ENCODE measurements at regions not wholly inside any gene's neighbourhood (a gene's known extent, or its start where the extent isn't known, plus 50 kb on each side); places are given as distances from the start of the nearest gene placed in this dataset.

DNA sequence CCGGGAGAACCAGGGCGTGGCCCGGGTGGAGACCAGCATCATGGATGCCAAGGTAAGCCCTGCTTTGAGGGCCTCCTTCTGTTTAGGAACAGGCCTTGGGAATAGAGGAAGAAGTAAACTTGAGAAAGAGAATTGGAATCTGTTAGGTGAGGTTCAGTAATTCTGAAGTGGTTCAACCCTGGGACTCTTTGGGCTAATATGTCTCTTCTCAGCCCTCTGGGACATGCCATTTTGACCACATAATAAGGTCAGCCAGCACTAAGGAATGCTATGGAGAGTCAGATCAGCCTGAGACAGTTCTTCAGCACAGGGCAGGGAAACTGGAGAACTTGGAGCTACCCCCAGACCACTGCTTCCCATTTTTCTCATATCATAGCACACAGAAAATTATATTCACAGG, 63.3 kb upstream of the PRPS1 start:
- no peak for DNase-seq (ENCODE audit: low spot score)
- TF ChIP-seq, protein P1, sequence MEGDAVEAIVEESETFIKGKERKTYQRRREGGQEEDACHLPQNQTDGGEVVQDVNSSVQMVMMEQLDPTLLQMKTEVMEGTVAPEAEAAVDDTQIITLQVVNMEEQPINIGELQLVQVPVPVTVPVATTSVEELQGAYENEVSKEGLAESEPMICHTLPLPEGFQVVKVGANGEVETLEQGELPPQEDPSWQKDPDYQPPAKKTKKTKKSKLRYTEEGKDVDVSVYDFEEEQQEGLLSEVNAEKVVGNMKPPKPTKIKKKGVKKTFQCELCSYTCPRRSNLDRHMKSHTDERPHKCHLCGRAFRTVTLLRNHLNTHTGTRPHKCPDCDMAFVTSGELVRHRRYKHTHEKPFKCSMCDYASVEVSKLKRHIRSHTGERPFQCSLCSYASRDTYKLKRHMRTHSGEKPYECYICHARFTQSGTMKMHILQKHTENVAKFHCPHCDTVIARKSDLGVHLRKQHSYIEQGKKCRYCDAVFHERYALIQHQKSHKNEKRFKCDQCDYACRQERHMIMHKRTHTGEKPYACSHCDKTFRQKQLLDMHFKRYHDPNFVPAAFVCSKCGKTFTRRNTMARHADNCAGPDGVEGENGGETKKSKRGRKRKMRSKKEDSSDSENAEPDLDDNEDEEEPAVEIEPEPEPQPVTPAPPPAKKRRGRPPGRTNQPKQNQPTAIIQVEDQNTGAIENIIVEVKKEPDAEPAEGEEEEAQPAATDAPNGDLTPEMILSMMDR (IDR thresholded peaks at IDR 0.05; ENCODE audit: extremely low read depth, missing control alignments), result no peak

DNA sequence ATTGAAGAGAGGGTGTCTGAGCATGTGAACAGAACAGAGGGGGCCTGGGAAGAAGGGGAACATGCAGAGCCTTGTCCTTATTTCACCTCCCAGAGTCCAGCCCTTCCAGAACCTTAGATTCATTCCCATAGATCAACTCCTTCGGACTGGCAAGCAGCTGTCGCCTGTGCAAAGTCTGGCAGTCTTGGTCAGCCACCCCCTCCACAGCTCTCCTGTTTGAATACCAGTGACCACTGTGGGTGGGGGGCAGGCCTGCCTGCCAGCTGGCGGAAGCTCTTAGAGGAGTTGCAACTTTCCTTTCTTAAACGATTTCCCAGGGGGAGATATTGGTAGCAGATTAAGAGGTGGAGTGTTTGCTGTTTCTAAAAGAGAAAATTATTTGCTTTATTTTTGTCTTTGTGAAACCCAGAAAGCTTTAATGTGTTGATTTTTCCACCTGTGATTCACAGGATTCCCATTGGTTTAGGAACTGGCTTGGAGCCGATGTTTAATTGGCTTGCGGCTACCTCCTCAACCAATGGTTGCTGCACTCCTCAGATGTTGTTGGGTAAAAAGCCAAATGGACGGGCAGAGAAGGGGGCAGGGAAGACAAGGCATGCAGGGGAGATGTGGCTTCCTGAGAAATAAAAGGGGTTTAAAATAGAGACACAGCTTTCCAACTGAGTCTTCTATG, 62.2 kb upstream of the PRPS1 start:
- no peak for DNase-seq (ENCODE audit: low spot score)
- TF ChIP-seq, protein P1 (IDR thresholded peaks at IDR 0.05; ENCODE audit: extremely low read depth, missing control alignments), result no peak

DNA sequence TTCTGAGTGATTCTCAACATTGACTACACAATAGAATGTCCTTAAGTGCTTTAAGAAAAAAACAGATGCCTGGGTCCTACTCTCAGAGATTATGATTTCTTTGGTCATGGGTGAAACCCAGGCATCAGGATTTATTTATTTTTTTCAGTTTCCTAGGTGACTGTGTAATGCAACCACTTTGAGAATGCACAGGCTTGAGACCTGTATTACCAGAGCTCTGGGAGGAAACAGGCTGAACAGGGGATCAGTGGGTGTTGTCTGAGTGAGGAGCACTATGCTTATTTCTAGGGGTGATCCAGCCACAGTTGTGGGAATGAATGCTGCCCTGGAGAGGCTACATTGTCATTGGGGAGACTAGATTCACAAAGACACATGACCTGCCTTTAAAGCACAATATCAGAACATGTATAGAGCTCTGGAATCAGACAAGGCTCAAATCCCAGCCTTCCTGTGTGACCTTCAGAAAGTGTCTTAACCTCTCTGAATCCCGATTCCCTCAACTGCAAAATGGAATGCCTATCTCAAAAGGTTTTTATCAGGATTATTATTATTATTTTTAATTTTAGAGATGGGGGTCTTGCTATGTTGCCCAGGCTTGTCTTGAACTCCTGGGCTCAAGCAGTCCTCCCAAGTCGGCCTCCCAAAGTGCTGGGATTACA, 61.6 kb upstream of the PRPS1 start:
- TF ChIP-seq, protein P1 (IDR thresholded peaks at IDR 0.05; ENCODE audit: extremely low read depth, missing control alignments), result no peak
- DNase-seq (ENCODE audit: low spot score), result no peak

DNA sequence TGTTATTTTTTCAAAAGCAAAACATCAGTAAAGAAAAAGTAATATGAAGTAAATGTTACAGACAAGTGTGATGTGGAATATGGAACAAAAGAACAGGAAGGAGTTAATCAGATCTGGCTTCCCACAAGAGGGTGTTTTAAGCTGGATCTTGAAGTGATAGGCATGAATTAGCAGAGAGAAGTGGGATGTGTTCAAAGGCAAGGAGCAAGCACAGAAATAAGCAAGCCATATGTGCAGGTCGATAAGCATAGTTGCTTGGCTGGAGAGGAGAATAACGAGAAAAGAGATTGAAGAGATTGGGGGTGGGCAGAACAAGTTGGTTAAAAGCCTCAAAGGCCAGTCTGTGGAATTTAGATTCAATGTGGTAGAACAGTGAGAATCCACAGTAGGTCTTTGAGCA, 60.9 kb upstream of the PRPS1 start:
- TF ChIP-seq, protein P1 (IDR thresholded peaks at IDR 0.05; ENCODE audit: extremely low read depth, missing control alignments), result no peak
- no peak for DNase-seq (ENCODE audit: low spot score)

DNA sequence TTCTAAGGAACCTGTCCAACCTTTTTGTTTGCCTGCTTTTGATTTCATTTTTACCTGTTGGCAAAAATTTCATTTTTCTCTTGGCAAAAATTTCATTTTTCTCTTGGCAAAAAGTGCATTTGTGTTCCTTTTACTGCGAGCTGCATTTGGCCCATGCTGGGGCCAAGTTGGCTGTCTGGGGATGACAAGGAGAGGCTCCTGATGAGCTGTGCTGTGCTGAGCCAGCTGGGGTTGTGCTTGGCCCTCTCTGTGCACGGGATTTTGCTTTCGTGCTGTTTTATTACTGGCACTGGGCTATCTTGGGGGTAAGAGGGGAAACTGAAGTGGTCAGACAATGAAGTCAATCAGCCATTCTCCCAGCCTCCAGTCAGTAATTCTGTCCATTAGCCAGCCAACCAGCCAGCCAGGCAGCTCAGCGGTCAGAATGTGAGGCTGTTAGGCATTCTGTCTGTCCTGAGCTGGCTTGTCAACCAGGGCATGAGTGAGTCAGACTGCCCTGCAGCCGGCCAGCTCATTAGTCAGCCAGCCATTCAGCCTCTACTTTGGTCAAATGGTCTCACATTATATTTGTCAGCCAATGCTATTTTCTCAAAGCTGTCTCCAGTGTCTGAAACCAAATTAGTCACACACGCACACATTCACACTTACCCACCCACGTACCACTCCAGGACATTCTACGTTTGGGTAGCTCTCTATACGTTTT, 56.9 kb upstream of the PRPS1 start:
- no peak for DNase-seq (ENCODE audit: low spot score)
- TF ChIP-seq, protein P1 (IDR thresholded peaks at IDR 0.05; ENCODE audit: extremely low read depth, missing control alignments), result no peak

DNA sequence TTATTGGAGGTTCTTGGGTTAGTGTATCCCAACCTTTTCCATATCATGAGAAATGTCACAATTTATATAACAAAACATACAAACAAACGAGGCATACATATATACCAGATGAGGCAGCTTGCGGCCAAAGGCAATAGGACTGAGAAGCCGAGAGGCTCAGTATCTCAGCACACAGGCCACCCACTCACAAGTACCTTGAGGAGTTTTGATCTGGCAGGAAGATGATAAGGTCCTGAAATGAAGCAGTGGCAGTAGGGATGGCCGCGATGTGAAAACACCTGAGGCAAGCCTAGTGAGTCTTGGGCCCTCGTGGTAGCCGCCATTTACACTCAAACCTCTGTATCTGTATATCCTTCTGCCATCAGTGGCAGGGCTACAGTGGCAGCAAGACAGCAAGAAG, 55.3 kb upstream of the PRPS1 start:
- TF ChIP-seq, protein P1 (IDR thresholded peaks at IDR 0.05; ENCODE audit: extremely low read depth, missing control alignments), result no peak
- DNase-seq (ENCODE audit: low spot score), result no peak

DNA sequence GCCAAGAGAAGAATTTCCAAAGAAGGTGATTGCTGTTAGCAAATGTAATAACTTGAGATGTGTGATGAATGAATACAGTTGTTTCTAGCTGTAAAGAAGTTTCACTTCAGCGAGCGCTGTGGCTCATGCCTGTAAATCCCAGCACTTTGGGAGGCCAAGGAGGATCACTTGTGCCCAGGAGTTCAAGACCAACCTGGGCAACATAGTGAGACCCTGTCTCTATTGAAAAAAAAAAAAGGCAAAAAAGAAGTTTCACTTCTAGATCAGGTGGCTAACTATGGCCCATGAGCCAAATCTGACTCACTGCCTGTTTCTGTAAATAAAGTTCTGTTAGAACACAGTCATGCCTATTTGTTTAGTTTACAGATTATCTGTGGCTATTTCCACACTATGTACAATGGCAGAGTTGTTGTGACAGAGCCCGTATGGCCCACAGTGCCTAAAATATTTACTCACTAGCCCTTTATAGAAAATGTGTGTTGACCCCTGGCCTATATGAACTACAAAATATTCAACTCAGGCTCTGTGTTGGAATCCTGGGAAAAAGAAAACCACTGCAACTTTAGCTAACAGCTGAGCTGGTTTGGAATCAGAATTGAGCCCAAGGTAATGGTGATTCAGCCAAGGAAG, 54.1 kb upstream of the PRPS1 start:
- DNase-seq (ENCODE audit: low spot score), result no peak
- TF ChIP-seq, protein P1 (IDR thresholded peaks at IDR 0.05; ENCODE audit: extremely low read depth, missing control alignments), result no peak

Data from GM20000 (cell line).